Smooth muscle cell (in vitro differentiated cells): ENCODE measurements at regions not wholly inside any gene's neighbourhood (a gene's known extent, or its start where the extent isn't known, plus 50 kb on each side); places are given as distances from the start of the nearest gene placed in this dataset.
A peak's percentile ranks its signal among the peaks of the same experiment; 100 is the strongest.

Experiments used
- DNase-seq: peaks from one replicate; lab custom pipeline; 2025; ENCODE audit not compliant: unreplicated experiment; lab: John Stamatoyannopoulos, UW
- H2AFZ ChIP-seq: fragments of 200-600 bp; sonication (generic); 2 replicates; pipeline ENCODE4 v1.6.0; 2016; ENCODE audit warnings: antibody characterized with exemption, low read depth, mild to moderate bottlenecking
- H3F3A ChIP-seq: fragments of 200-600 bp; sonication (generic); 2 replicates; pipeline ENCODE4 v1.6.0; 2017; ENCODE audit warnings: antibody characterized with exemption, low read depth
- H3K27ac ChIP-seq: fragments of 200-600 bp; sonication (generic); 2 replicates; pipeline ENCODE4 v1.5.1; 2016; ENCODE audit warnings: low read depth, mild to moderate bottlenecking
- H3K27me3 ChIP-seq: fragments of 200-600 bp; sonication (generic); 2 replicates; pipeline ENCODE4 v1.6.1; 2016; ENCODE audit warnings: low read depth, mild to moderate bottlenecking
- H3K36me3 ChIP-seq: fragments of 200-600 bp; sonication (generic); 2 replicates; pipeline ENCODE4 v1.5.1; 2016; ENCODE audit warnings: low read depth
- H3K4me1 ChIP-seq: fragments of 200-600 bp; sonication (generic); 2 replicates; pipeline ENCODE4 v1.5.1; 2016; ENCODE audit warnings: low read depth
- H3K4me2 ChIP-seq: fragments of 200-600 bp; sonication (generic); 2 replicates; pipeline ENCODE4 v1.6.0; 2016; ENCODE audit warnings: mild to moderate bottlenecking
- H3K4me3 ChIP-seq: fragments of 200-600 bp; sonication (generic); 2 replicates; pipeline ENCODE4 v1.5.1; 2016; ENCODE audit warnings: mild to moderate bottlenecking
- H3K79me2 ChIP-seq: fragments of 200-600 bp; sonication (generic); 2 replicates; pipeline ENCODE4 v1.6.0; 2016; ENCODE audit warnings: low read depth, mild to moderate bottlenecking
- H3K9ac ChIP-seq: fragments of 200-600 bp; sonication (generic); 2 replicates; pipeline ENCODE4 v1.6.0; 2016; ENCODE audit warnings: low read depth
- H3K9me3 ChIP-seq: fragments of 200-600 bp; sonication (generic); replicated peaks from 2 replicates; pipeline ENCODE4 v1.5.1; 2016; ENCODE audit warnings: low read depth
- H4K20me1 ChIP-seq: fragments of 200-600 bp; sonication (generic); 2 replicates; pipeline ENCODE4 v1.6.0; 2016; ENCODE audit warnings: low read depth
- CTCF ChIP-seq: fragments of 200-600 bp; sonication (generic); IDR thresholded peaks from 2 replicates; pipeline ENCODE4 v1.5.1; 2017; ENCODE audit warnings: borderline replicate concordance, mild to moderate bottlenecking, antibody characterized with exemption; ENCODE audit not compliant: insufficient read depth, poor library complexity, severe bottlenecking
- WGBS: methylation state at CpG from one replicate; pipeline ENCODE4 v1.1.7; 2016; ENCODE audit warnings: low lambda C conversion rate; 5-methylcytosine and 5-hydroxymethylcytosine counted together

- Histone ChIP-seq H3K9me3 (no peaks in the 10 kb centered on the region), H3F3A (peaks cover 20% of the 10 kb centered on the region), H3K27me3 (no peaks in the 10 kb centered on the region), H3K9ac (peak overlapping the region; percentile 79), H2AFZ (no peak overlapping the region), H3K79me2 (peaks cover 23% of the 10 kb centered on the region), H3K4me2 (peak overlapping the region; percentile 90), H3K36me3 (no peaks in the 10 kb centered on the region), H3K27ac (peak overlapping the region; percentile 100), H3K4me3 (peak overlapping the region; percentile 8), H4K20me1 (no peaks in the 10 kb centered on the region), H3K4me1 (peaks cover 21% of the 10 kb centered on the region)
- no peak for TF ChIP-seq CTCF
- 19% methylated on average over 1 of the region's 1 CpG for WGBS
- no peak for DNase-seq
These were observed 206.0 kb upstream of the DMRTA1 start for GRCh38 chr9:22240619-22241018.

GRCh38 chr9:22241024-22241423 lies 205.6 kb upstream of the DMRTA1 start:
- H3K4me2 ChIP-seq, result peak overlapping the region; percentile 90
- TF ChIP-seq CTCF, result no peak
- H3K27ac ChIP-seq, result peak overlapping the region; percentile 100
- H3K4me3 ChIP-seq, result no peak overlapping the region
- H3F3A ChIP-seq, result peaks cover 20% of the 10 kb centered on the region
- H3K79me2 ChIP-seq, result peaks cover 23% of the 10 kb centered on the region
- peak overlapping the region; percentile 79 for H3K9ac ChIP-seq
- H3K4me1 ChIP-seq, result peaks cover 21% of the 10 kb centered on the region
- no peak for DNase-seq
- no peaks in the 10 kb centered on the region for H3K36me3 ChIP-seq
- H4K20me1 ChIP-seq, result no peaks in the 10 kb centered on the region
- WGBS, result 41% methylated on average over 3 of the region's 3 CpGs
- H3K27me3 ChIP-seq, result no peaks in the 10 kb centered on the region
- H3K9me3 ChIP-seq, result no peaks in the 10 kb centered on the region
- no peak overlapping the region for H2AFZ ChIP-seq

GRCh38 chr9:22241611-22242010 lies 205.0 kb upstream of the DMRTA1 start:
- Histone ChIP-seq H4K20me1 (no peaks in the 10 kb centered on the region), H3K9ac (peak overlapping the region; percentile 79), H3K36me3 (no peaks in the 10 kb centered on the region), H3K27me3 (no peaks in the 10 kb centered on the region), H3K79me2 (peaks cover 28% of the 10 kb centered on the region), H3F3A (peaks cover 18% of the 10 kb centered on the region), H2AFZ (no peak overlapping the region), H3K4me1 (peaks cover 21% of the 10 kb centered on the region), H3K9me3 (no peaks in the 10 kb centered on the region), H3K27ac (peak overlapping the region; percentile 100), H3K4me3 (no peak overlapping the region), H3K4me2 (peak overlapping the region; percentile 90)
- TF ChIP-seq CTCF, result no peak
- no peak for DNase-seq
